Tibial artery (tissue), 4 donors: ENCODE measurements at regions not wholly inside any gene's neighbourhood (a gene's known extent, or its start where the extent isn't known, plus 50 kb on each side); places are given as distances from the start of the nearest gene placed in this dataset.

Source experiments
- DNase-seq, 2 donors: peaks; one replicate each; pipeline ENCODE4 v3.0.0-alpha.2; 2019
- H3K27ac ChIP-seq, 2 donors: fragments of 200-600 bp; sonication (generic) in 1 of 2; 1 replicate in 1 of 2; 2 replicates in 1 of 2; pipeline ENCODE4 v1.5.1; 2018 to 2019; ENCODE audit warnings: mild to moderate bottlenecking in 1 of 2
- H3K27me3 ChIP-seq, 2 donors: fragments of 200-600 bp; sonication (generic) in 1 of 2; one replicate each; pipeline versions ENCODE4 v1.5.1 to v1.6.0; 2016 to 2019
- H3K36me3 ChIP-seq, 3 donors: fragments of 200-600 bp; sonication (generic) in 2 of 3; one replicate each; pipeline ENCODE4 v1.5.1; 2016 to 2019; ENCODE audit warnings: mild to moderate bottlenecking in 2 of 3
- H3K4me1 ChIP-seq, 4 donors: fragments of 200-600 bp; sonication (generic) in 2 of 4; 1 replicate in 3 of 4; 2 replicates in 1 of 4; pipeline ENCODE4 v1.5.1; 2016 to 2019
- H3K4me3 ChIP-seq, 2 donors: fragments of 200-600 bp; sonication (generic) in 1 of 2; 1 replicate in 1 of 2; 2 replicates in 1 of 2; pipeline ENCODE4 v1.5.1; 2018 to 2019; ENCODE audit warnings: mild to moderate bottlenecking in 2 of 2
- H3K9me3 ChIP-seq, 3 donors: fragments of 200-600 bp; sonication (generic) in 1 of 3; one replicate each; pipeline ENCODE4 v1.5.1; 2016 to 2019
- intact Hi-C: fragments of 100-400 bp; cut with DNase I; formaldehyde crosslinking; loops from one replicate; pipeline ENCODE4 v1.15.0; 2023; ENCODE audit warnings: low total_unique reads
- TF ChIP-seq, protein P1 (sequence below), 2 experiments: fragments of 200-600 bp in 1 of 2; fragments of 450-650 bp in 1 of 2; IDR thresholded peaks; one replicate each; pipeline ENCODE4 v1.5.1; 2017 to 2019; ENCODE audit warnings: antibody characterized with exemption in 2 of 2, mild to moderate bottlenecking in 1 of 2, moderate library complexity in 1 of 2

DNA sequence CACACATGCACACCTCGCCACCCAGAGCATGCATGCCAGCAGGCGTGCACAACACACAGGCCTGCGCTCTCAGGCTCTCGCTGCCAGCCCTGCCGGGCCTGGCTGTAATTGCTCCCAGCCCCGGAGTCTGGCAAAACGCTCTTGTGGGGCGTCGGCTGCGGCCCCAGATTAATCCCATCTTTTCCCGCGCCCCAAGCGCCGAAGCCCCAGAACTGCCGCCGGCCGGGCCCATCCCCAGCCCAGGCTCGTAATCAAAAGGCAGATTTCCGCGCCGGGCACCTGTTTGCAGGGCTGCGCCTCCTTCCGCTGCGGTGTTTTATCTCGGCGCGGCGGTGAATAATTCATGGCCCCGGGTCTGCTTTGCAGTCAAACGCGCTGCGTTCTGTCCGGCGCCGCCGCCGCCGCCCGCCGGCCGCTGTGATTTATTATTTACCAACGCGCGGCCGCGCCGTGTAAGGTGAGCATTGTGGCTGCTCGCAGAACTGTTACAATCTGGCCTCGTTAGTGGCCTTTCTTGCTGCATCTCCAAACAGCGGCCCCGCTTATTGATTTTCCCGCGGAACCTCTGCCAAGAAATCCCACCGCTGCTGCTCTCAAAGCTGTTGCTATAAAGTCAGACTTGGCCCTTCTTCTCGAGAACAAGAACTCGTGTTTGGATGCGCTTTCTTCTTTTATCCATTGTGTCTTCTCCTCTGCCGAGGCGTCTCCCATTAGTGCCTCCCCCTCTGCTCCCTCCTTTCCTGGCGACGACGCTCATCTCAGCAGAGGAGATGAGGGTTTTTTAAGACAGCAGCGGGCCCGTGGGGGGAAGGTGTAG is 126.1 kb downstream of the IRX5 start:
- TF ChIP-seq, protein P1, sequence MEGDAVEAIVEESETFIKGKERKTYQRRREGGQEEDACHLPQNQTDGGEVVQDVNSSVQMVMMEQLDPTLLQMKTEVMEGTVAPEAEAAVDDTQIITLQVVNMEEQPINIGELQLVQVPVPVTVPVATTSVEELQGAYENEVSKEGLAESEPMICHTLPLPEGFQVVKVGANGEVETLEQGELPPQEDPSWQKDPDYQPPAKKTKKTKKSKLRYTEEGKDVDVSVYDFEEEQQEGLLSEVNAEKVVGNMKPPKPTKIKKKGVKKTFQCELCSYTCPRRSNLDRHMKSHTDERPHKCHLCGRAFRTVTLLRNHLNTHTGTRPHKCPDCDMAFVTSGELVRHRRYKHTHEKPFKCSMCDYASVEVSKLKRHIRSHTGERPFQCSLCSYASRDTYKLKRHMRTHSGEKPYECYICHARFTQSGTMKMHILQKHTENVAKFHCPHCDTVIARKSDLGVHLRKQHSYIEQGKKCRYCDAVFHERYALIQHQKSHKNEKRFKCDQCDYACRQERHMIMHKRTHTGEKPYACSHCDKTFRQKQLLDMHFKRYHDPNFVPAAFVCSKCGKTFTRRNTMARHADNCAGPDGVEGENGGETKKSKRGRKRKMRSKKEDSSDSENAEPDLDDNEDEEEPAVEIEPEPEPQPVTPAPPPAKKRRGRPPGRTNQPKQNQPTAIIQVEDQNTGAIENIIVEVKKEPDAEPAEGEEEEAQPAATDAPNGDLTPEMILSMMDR (IDR thresholded peaks at IDR 0.05) = no peak
- Histone ChIP-seq H3K27ac (no peak overlapping the region), H3K4me3 (peak overlapping the region; percentile 23 to 42), H3K9me3 (peaks cover 0 to 8% (median 7%) of the 10 kb centered on the region in 3 donors), H3K27me3 (peaks cover 0 to 29% of the 10 kb centered on the region in 2 donors), H3K4me1 (peaks cover 0 to 8% (median 7%) of the 10 kb centered on the region in 4 donors), H3K36me3 (no peaks in the 10 kb centered on the region)
- DNase-seq = peak in 1 of 2 donors; percentile 46
- intact Hi-C loops = loop anchor here (10.0 kb wide), 1 partner anchor 912 kb away; no protein-coding TSS in a partner anchor

- Histone ChIP-seq H3K4me1 (peaks cover 0 to 8% (median 7%) of the 10 kb centered on the region in 4 donors), H3K27ac (no peak overlapping the region), H3K36me3 (no peaks in the 10 kb centered on the region), H3K9me3 (peaks cover 0 to 8% (median 7%) of the 10 kb centered on the region in 3 donors), H3K4me3 (no peak overlapping the region), H3K27me3 (peaks cover 0 to 29% of the 10 kb centered on the region in 2 donors)
- DNase-seq = peak in 1 of 2 donors; percentile 31
- TF ChIP-seq, protein P1 (IDR thresholded peaks at IDR 0.05) = no peak
- intact Hi-C loops = loop anchor here (10.0 kb wide), 1 partner anchor 913 kb away; no protein-coding TSS in a partner anchor
These were observed 127.2 kb downstream of the IRX5 start for GRCh38 chr16:55057866-55058265.

DNA sequence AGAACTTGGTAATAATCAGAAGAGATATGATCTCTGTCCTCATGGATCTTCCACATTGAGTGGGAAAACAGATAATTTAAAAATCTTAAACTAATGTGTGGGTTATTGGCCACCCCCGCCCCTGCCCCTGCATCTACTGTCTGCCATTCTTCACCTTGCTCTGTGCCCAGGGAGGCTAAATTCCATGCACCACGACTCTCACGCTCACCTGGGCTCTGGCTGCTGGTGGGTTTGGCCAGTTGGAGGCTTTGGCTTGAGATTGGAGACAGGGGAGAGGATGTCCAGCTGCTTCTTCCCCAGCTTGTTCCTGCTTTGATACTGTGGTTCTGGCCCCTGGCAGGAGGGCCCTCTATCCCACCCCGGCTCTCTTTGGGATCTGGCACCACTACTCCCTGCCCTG is 127.9 kb downstream of the IRX5 start:
- TF ChIP-seq, protein P1 (IDR thresholded peaks at IDR 0.05) = no peak

GRCh38 chr16:55059146-55059545 is 128.5 kb downstream of the IRX5 start:
- Histone ChIP-seq H3K4me1 (peaks cover 0 to 8% (median 7%) of the 10 kb centered on the region in 4 donors), H3K4me3 (no peak overlapping the region), H3K27ac (no peak overlapping the region), H3K27me3 (peaks cover 0 to 25% of the 10 kb centered on the region in 2 donors), H3K36me3 (no peaks in the 10 kb centered on the region), H3K9me3 (peaks cover 0 to 8% (median 7%) of the 10 kb centered on the region in 3 donors)
- peak in 1 of 2 donors; percentile 16 for DNase-seq
- intact Hi-C loops = loop anchor here (10.0 kb wide), 1 partner anchor 914 kb away; no protein-coding TSS in a partner anchor
- TF ChIP-seq, protein P1 (IDR thresholded peaks at IDR 0.05) = no peak

More for the DNA sequence above, 127.9 kb downstream of the IRX5 start:
- Histone ChIP-seq H3K27me3 (peaks cover 0 to 29% of the 10 kb centered on the region in 2 donors), H3K36me3 (no peaks in the 10 kb centered on the region), H3K4me3 (no peak overlapping the region), H3K4me1 (peaks cover 0 to 8% (median 7%) of the 10 kb centered on the region in 4 donors), H3K27ac (no peak overlapping the region), H3K9me3 (peaks cover 0 to 8% (median 7%) of the 10 kb centered on the region in 3 donors)
- DNase-seq = peak in 1 of 2 donors; percentile 25
- intact Hi-C loops = loop anchor here (10.0 kb wide), 1 partner anchor 914 kb away; no protein-coding TSS in a partner anchor

- H3K27me3 ChIP-seq = peaks cover 0 to 15% of the 10 kb centered on the region in 2 donors
- DNase-seq = peak in 1 of 2 donors; percentile 33
- intact Hi-C loops = no loop called here
These were observed 130.5 kb downstream of the IRX5 start for GRCh38 chr16:55061126-55061525.

More at GRCh38 chr16:55061126-55061525, 130.5 kb downstream of the IRX5 start:
- H3K27ac ChIP-seq = no peak overlapping the region
- H3K4me1 ChIP-seq = peaks cover 0 to 8% (median 7%) of the 10 kb centered on the region in 4 donors
- TF ChIP-seq, protein P1 (IDR thresholded peaks at IDR 0.05) = no peak
- no peaks in the 10 kb centered on the region for H3K9me3 ChIP-seq
- no peak overlapping the region for H3K4me3 ChIP-seq
- no peaks in the 10 kb centered on the region for H3K36me3 ChIP-seq
